NCI-H2227 treated with DMSO at 0.1 percent for 48 hours (cell line): ENCODE measurements at regions not wholly inside any gene's neighbourhood (a gene's known extent, or its start where the extent isn't known, plus 50 kb on each side); places are given as distances from the start of the nearest gene placed in this dataset.
"Not testable (repeated sequence)": the region's sequence is repeated elsewhere in the genome, so short reads cannot be mapped to it uniquely, and the experiment has no call there.

Experiments used
- DNase-seq: peaks from one replicate; lab custom pipeline; 2025; lab: John Stamatoyannopoulos, UW

DNA sequence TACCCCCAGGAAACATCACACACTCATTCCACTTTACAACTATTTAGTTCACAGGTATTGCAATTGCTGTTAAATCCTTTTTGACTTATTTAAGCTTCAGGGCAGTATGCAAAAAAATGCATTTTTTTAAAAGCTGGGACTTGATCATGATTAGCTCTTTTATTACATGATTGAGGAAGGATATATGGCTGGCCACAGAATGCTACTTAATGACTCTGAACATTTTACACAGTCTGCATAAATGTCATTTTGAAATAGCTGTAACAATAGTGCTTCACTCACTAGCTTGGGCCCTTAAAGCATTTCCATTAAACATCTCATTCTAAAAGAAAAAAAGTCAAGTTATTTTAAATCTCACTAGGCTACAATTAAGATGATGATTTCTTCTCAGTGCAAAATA is 429.7 kb downstream of the FRK start:
- no peak for DNase-seq

DNA sequence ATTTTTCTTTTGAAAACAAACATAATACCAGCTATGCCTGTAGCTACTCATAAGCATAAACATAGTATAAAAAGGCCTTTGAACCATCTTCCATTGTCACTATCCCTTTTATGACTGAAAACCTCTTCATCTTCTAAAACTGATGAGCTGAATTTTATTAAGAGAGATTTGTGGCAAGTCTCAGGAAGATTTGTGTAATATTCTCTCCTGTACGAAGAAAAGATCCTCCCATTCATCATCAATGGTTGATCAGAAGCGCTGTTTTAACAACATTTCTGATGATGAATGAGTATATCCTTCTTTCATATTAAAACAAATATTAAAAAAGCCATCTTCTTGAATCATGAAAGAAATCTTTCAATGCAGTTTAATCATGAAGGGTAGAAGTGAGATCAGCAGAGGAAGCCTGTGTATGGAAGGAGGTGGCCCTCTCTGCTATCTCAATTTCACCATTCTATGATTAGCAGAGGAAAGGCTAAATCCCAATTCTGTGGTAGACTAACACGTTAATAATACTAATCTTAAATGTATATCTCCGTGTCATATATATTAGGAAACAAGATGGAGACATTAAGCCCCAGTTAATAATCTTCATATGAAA is 430.2 kb downstream of the FRK start:
- DNase-seq: no peak

DNA sequence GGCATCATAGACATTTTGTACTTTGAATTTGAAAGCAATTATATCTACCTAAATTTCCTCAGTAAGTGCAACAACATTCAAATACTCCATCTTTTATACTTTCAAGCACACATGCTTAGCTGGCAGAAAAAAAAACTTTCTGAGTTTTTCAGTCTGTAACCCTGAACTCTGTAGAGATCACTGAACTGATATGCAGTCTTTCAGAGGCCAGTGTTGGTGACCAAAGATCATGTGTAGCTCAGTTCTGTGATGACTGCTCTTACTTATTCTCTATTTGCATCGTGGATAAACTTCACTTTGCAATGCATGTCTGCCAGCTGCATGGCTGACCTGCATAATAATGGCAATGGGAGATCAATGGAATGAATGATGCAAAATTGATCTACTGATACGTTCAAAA is 431.3 kb downstream of the FRK start:
- DNase-seq: no peak

DNA sequence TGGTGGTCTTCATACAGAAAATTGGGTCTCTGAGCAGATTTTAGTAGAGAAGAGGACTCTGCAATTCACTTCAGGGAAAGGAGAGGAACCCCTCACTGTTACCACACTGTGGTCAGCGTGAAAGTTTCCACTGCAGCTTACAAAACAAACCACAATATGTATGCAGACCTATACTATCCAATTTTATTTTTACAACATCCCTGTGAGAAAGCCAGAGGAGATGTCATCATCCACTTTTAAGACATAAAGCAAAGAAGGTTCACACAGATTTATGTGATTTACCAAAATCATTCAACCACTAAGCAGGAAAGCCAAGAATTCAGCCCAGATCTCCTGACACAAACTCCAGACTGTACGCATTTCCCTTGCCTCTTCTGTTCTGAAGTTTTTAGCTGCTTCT is 442.4 kb downstream of the FRK start:
- DNase-seq: no peak

DNA sequence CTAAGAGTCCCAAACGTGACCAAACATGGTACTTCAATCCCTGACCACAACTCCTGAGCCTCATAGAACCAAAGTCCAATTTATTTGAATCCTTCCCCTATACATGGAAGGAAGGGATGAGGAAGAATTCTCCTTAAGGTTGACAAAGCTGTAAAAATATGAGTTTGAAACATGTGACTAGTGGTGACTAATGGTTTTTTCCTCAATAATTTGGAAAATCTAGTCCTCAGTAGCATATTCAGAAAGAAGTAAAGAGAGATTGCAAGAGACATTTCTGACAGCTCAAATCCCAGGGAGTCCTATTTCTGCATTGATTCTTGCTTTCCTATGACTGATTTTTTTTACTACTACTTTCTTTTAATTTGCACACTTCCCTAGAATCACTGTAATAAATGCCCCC is 443.7 kb downstream of the FRK start:
- DNase-seq: no peak

DNA sequence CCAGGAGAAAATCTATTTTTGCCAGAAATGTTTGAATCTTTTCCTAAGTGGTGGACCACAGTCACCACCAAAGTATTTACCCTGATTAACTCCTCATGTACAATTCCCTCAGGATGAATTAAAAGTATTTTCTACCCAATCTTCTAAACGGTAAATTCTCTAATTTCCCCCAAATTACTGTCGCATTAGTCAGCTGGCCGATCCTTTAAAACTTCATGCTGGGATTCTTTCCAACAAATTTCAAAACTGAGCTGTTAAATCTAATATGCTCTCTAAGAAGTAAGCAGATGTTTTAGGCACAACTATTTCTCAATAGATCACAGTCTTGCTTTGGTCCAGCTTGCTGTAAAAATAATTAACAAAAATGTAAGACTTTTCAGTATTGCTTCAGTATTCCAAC is 447.2 kb downstream of the FRK start:
- DNase-seq: no peak

DNA sequence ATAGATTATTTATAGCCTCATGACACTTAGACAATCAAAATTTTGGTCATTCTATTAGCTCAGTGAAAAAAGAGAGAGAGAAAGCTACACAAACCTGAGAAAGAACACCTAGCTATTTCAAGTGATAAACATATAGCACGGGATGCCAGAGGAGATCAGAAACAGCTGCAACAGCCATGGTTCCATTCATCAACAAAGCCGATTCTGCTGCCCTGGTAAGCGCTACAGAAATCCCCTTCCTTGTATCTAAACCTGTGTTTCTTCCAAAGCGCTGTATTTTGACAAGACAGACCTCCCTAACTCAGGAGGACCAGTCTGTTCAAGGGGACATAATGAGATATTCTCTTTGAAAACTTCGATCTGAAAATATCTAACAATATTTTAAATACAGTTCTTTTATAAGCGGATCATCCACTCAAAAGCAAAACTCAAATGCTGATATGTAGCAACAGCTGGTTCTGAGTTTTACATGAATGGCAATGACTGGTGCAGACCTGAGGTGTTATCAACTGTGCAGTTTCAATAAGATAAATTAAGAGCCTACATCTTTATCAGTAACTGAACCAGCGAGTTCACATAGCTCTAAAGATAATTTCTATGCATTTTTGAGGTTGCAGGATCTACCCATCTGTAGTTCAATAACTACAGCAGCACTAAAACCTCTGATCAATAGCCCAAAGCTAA is 447.8 kb downstream of the FRK start:
- DNase-seq: no peak

DNA sequence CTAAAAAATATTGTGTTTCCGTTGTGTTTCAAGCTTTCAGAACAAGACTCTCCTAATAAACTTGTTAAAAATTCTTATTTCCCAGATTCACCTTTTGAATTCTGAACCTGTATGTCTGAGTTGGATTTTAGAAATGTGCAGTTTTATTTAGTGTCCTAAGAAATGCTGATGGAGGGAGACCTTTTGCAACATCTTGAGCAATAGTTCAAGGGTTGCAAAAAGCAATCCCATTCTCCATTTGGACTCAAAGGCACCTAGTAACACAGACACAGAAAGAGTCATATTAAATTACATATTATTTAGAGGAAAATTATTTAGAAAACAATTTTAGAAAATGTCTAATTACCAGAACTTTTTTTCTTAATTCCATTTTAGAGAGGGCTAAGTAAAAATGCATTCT is 448.5 kb downstream of the FRK start:
- no peak for DNase-seq

DNA sequence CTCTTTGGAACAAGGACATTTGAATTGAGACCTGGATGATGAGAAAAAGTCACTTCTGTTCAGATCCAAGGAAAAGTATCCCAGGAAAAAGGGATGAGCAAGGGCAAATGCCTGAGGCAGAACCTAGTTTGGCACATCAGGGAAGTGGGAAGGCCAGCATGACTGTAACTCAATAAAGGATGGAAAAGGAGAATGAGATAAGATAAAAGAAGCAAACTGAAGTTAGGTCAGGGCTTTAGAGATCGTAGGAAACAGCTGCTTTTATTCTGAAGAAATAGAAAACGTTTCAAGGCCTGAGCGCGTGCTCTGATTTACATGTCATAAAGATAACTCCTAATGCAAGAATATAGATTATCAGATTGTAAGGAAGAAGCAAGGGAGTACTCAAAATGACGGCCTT is 450.0 kb downstream of the FRK start:
- no peak for DNase-seq

DNA sequence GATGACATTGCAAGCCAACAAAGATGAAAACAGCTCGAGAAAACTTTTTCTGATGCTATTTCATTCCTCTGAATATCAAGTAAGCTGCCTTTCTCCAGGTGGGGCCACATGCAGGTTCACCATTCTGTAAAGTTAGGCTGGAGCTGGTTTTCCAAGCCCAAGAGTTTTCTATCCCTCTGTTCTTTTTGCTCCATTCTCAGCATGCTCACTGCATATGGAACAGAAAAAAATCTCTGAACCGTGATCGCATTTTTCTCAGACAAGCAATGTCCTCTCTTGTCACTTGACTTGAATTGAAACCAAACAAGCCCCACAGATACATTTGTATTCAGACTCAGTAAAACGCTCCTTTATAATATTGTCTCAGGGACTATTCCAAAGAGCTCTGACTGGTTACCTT is 451.6 kb downstream of the FRK start:
- no peak for DNase-seq

DNA sequence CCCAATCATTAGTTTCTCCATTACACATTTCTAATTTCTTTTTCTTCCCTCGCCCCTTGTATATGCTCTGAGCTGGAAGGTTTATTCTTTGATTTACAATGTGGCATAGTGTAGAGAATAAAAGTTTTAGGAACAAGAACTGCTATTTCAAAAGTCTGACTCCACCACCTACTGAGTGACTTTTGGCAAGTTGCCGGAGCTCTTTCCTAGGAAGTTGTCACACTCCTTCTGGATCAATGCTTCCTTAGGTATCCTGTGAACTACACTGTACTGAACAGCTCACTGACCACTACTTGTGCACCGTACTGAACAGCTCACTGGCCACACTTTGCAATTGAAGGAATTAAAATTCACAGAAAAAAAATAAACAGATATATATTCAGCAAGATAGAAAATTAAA is 458.2 kb downstream of the FRK start:
- no peak for DNase-seq

DNA sequence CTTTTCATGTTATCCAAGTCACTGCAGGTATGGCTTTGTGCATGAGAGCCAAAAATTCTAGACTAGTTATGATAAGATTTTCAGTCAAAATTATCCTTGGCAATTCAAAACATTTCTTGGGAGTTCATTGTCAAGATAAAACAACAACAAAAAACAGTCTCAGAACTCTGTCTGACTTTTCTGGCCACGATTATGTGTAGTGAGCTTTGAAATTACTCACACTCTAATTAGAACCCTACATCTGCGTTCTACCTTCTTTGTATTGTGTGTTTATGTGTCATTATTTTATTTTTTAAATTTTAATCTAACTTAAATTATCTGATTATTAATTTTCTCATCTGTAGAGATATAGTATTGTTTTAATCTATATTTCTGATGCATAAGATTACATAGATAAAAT is 459.2 kb downstream of the FRK start:
- DNase-seq: no peak

DNA sequence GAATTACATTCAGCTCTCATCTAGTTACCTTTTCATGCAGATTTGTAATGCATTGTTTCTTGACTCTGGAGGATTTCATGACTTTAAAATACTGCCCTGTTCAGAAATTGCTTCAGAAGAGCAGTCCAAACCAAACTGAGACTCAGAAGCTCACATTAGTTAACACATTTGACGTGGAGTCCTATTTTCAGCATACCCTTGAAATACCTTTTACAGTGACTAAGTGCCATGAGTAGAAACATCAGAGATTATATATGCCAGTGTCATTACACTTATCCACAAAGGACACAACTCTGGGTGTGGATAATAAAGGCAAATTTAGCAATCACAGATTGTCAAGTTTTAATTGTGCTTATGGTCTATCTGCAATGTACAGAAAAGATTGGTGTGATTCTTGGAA is 459.6 kb downstream of the FRK start:
- no peak for DNase-seq

DNA sequence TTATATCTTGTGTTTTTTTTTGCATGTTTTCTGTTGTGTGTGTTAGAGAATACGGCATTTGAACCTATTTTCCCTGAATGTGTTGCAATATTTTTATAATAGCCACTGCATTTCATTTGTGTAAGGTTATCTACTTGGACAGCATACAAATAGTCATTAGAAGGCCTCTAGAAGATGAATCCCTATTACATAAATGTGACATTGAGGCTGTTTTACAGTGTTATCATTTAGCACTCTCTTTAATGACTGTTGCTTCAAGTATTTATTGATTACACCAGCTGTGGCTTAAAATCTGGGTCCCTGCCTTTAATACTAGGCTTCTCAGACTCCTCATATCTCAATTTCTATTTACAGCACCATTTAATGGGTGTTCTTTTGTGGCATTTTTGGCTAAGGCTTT is 465.8 kb downstream of the FRK start:
- DNase-seq: no peak

DNA sequence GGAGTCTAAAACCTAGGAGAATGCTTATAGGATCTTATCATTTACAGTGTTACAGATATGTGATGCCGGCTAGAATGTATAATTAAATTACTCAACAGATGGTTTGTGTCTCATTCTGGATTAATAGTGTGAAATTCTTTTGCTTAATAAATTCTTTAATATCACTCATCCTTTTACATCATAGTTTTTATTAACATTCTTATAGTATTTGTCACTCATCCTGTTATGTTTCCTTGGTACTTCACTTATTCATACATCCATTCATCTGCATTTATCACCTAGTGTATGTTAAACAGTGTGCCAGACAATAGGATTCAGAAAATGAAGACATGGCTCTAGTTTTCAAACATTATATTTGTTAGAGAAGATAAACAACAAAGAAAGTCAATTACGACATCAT is 468.7 kb downstream of the FRK start:
- DNase-seq: no peak

DNA sequence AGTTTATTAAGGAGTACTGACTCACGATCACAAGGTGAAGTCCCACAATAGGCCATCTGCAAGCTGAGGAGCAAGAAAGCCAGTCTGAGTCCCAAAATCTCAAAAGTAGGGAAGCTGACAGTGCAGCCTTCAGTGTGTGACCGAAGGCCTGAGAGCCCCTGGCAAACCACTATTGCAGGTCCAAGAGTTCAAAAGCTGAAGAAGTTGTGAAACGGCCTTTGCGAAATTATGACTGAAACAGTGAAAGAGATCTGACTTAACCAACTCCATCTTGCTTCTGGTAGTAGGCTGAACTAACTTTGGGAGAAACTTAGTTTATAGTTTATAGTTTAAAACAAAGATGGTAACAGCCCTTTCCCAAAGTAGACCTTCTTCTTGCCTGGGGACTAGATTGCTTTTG is 471.6 kb downstream of the FRK start:
- DNase-seq: not testable (repeated sequence)

DNA sequence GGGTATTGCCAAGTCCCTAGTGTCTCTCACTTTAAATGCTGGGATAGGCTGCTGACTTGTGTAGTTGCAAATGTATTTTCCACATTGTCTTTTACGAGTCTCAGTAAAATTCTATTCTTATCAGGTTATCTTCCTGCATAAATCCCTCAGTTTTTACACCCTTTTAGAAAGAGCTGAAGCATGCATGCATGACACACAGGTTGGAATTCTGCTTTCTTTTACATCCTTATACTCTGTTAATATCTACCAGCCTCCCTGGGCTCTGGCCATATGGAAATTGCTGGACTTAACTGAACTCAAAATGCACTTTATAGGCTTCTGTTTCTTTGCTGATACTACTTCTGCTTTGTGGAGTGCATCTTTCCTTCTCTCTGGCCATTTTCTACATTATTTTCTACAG is 477.4 kb downstream of the FRK start:
- no peak for DNase-seq

DNA sequence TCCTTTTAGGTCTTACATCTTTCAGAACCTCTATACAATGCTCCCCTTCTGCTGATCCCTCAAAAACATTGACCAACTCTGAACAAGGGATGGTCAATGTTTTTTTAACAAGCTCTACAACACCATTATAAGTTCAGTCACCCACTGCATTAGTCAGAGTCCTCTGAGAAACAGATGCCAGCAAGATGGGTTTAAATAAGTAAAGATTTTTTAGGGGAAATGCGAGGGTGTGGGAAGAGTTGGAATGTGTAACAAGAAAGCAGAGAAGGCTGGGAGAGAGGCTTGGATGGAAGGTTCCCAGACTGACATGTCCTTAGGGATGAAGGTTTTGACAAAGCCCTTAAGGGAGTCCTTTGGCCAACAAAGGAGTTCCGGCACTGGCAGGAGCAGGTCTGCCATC is 478.3 kb downstream of the FRK start:
- no peak for DNase-seq

DNA sequence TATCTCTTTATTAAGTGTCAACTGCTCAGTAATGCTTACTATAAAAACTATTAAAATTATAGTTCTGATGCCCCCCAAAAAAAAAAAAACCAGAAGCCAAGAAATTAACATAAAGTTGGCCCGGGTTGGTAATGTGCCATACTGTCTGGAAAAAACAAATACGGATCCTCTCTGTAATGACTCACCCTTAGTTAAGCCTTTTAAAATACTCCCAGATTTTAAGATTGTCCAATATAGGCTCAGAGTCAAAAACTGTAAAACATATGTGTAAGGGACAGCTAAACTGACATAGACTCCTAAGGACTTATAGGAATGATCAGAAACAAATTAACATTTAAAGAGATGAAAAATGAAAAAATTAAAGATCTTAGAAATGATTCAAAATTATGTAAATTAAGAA is 481.1 kb downstream of the FRK start:
- DNase-seq: not testable (repeated sequence)

DNA sequence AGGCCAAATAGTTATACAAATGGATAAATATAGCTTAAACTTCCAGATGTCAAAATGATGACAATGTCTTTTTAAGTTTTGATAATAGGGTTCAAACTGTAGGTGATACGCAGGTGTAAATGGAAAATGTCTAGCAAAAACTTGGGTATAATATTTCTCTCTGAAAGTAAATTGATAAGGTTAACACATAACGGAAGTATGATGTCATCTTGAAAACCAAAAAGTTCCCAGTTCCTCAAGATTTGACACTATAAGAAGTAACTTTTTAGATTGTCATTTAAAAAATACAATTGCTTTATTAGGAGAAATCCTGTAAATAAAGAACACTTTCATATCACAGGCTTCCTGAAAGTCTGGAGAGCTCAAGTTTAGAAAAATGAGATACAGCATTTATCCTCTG is 483.4 kb downstream of the FRK start:
- DNase-seq: no peak

DNA sequence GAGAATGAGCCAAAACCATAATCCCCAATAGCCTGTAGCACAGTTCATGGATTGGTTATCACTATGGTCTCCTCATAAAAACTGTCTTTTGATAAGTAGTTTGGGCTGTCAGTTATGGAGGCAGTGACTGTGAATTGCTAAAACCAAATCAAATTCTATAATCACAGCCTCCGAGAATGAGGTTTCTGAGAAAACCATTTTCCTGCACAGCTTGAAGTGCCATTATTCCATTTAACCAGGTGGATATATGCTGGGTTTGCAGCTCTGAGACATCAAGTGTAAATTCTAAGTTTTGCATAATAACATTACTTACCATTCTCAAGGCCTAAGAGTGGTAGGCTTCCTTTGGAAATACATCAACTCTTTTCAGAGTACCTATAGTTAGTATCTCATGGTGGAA is 485.4 kb downstream of the FRK start:
- DNase-seq: no peak

DNA sequence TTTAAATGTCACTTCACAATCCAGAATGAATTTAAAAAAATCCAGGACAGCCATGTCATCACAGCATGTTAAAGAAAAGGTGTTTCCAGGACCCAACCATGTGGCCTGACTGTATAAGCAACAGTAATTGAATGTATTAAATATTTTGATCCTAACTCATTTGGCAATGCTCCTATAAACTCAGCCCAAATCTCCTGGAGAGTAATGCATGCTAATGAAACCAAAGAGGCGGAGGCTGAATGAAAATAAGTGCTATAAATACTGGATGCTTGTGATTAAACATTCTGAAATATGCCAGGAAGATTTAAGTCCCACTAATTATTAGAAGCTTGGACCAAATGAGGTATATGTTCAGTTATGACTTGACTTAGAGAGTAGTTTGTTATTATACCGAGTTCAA is 486.8 kb downstream of the FRK start:
- DNase-seq: no peak

DNA sequence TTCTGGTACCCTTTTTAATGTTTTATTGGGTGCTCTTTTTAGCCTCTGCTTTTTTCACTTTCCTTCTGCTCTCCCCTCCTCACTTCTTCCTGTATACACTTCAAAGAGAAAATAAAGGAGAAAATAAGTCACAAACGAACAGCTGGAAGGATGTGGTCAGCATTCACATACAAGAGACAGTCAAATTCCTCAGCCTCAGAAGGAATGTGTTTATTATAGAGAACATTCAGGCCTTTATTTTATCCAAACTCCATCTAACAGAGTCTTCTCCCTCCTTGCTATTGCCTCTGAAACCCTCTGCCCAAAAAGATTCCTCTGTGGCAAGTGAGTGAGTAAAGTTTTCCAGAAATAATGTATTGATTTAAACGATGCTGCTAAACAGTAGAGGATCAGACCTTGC is 490.4 kb downstream of the FRK start:
- DNase-seq: no peak

DNA sequence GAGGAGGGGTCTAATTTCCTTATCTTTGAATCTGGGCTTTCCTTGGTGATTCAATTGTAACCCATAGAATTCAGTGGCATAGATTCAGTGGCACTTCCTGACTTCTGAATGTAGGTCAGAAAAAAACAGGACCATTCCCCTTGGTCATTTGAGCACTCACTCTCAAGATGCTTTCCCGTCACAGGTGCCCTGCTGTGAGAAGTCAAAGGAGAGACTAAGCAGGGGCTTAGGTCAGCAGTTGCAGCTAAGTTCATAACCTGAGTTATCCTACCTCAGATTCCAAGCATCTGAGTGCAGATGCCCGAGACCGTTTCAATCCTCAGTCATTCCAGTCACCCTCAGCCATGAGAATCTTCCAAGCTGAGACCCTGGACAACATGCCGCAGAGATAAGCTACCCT is 506.6 kb downstream of the FRK start:
- no peak for DNase-seq
